ENCODE measurements at regions not wholly inside any gene's neighbourhood (a gene's known extent, or its start where the extent isn't known, plus 50 kb on each side); places are given as distances from the start of the nearest gene placed in this dataset.

DNA sequence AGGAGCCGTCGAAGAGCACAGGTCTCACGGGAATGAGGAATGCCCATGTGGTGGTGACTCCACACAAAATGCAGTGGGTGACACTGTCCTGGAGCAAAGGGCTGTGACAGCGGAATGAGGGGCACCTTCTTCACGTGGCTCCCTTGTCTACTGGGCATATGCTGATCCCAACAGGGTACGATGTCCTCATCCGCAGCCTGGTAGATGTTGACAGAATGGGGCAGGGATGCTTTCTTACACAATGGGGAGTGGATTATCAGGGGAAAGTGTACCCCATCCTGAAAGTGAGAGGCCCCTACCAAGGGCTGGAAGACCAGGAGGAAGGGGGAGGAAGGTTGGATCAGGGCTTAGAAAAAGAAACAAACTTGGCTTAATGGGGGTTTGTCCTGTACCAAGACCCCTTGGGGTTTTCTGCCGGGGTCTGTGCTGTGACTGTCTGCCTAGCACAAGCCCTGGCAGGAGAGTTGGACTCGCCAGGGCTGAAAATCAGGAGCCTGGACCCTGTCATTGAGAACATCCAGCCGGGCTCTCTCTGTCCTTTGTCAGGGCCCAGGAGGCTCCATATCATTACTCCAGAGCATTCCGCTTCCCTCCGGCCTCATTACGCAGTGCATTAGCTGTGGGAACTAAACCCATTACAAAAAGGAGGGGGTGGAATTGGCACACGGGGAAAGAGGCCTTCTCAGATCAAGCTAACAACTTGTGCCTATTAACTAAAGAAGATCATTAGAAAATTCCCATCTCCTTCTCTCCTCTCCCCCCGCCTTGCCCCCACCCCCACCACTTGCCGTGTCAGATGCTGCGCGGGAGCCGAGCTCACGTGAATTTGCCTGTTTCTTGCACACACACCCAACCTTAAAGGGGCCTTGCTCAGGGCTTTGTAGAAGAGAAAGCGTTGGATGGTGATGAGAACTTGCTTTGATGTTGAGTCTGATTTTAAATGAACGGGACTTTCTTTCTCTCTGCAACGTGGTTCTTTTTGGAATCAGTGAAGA is 171.8 kb upstream of the PARP11 start:
- Mint-ChIP-seq H3K27me3 (ENCODE audit: insufficient read depth) (peaks cover 25% of the 10 kb centered on the region), H3K9me3 (peaks cover 24% of the 10 kb centered on the region), H3K4me1 (peaks cover 19% of the 10 kb centered on the region), H3K27ac (no peak overlapping the region), H3K36me3 (ENCODE audit: low read depth) (peaks cover 10% of the 10 kb centered on the region), H3K4me3 (no peak overlapping the region)
- no peaks in the 10 kb centered on the region for H3K4me1 ChIP-seq (ENCODE audit: control insufficient read depth, insufficient read depth, low read length)
- WGBS, 2 experiments (ENCODE audit: insufficient coverage in 1 of 2, insufficient read length in 1 of 2), result 95 to 97% methylated on average over 12 to 23 of the region's 23 CpGs
- no peaks in the 10 kb centered on the region for H3K36me3 ChIP-seq (ENCODE audit: control insufficient read depth, insufficient read depth, low read length)
- no peaks in the 10 kb centered on the region for H3K27me3 ChIP-seq (ENCODE audit: control insufficient read depth, insufficient read depth, low read length, poor library complexity, severe bottlenecking)
- H3K9ac ChIP-seq (ENCODE audit: extremely low read depth, low read length, poor library complexity, severe bottlenecking), result no peak overlapping the region
- DNase-seq, result peak; percentile 44
- no peak overlapping the region for H3K27ac ChIP-seq (ENCODE audit: low read depth, low read length)
- TF ChIP-seq, protein P1, sequence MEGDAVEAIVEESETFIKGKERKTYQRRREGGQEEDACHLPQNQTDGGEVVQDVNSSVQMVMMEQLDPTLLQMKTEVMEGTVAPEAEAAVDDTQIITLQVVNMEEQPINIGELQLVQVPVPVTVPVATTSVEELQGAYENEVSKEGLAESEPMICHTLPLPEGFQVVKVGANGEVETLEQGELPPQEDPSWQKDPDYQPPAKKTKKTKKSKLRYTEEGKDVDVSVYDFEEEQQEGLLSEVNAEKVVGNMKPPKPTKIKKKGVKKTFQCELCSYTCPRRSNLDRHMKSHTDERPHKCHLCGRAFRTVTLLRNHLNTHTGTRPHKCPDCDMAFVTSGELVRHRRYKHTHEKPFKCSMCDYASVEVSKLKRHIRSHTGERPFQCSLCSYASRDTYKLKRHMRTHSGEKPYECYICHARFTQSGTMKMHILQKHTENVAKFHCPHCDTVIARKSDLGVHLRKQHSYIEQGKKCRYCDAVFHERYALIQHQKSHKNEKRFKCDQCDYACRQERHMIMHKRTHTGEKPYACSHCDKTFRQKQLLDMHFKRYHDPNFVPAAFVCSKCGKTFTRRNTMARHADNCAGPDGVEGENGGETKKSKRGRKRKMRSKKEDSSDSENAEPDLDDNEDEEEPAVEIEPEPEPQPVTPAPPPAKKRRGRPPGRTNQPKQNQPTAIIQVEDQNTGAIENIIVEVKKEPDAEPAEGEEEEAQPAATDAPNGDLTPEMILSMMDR (conservative IDR thresholded peaks at IDR 0.05), result no peak
- H3K9me3 ChIP-seq (ENCODE audit: control insufficient read depth, low read length), result peaks cover 19% of the 10 kb centered on the region
- no peak overlapping the region for H3K4me3 ChIP-seq (ENCODE audit: low read length)

DNA sequence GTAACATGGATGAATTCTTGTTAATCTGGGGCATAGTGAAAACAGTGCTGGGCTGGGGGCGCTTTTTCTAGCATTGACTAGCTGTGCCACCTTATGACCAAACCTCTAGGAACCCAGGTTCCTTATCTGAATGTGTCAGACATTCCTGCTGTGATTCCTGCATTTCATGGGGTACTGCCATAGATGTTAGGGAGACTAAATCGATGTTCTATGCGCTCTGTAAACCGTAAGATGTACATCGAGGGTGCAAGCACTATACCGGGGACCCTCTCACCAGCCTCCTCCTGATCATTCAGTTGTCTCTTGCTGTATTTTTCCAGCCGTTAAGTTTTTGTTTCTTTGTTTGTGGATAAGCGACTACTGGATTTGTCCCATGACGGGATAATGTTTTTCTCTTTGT is 170.9 kb upstream of the PARP11 start:
- H3K27me3 ChIP-seq (ENCODE audit: control insufficient read depth, insufficient read depth, low read length, poor library complexity, severe bottlenecking), result no peaks in the 10 kb centered on the region

DNA sequence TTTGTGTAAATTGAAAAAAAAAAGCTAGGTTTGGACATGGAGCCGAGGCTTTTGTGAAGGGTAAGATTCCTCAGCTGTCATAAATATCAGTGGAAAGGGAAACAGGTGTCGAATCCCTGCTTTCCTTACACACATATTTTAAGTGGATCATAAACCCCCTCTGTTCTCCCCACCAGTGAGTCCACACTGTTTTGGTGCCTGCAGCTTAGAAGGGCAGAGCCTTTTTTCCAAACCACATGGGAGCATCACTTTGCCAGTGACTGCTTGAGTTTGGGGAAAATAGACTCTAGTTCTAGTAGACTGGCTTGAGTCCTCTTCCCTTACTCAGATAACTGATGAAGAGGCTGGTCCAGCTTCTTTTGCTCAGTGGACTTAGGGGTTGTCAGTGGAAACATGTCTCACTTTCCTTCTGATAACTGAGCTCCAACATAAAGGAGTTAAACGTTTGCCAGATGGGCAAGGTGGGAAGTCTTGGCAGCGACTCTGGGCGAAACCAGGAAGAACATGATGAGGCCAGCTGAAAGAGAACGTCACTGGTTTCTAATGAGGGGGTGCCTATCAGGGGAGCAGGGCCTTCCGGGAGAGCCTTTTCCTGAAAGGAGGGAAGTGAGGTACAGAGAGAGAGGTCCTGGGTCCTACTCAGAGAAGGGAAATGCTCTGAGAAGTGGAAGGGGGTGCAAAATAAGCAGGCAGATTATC is 168.1 kb upstream of the PARP11 start:
- Histone ChIP-seq H3K4me1 (ENCODE audit: control insufficient read depth, insufficient read depth, low read length) (no peaks in the 10 kb centered on the region), H3K4me3 (ENCODE audit: low read length) (no peak overlapping the region), H3K27ac (ENCODE audit: low read depth, low read length) (no peak overlapping the region), H3K9ac (ENCODE audit: extremely low read depth, low read length, poor library complexity, severe bottlenecking) (no peak overlapping the region), H3K36me3 (ENCODE audit: control insufficient read depth, insufficient read depth, low read length) (no peaks in the 10 kb centered on the region), H3K9me3 (ENCODE audit: control insufficient read depth, low read length) (peaks cover 19% of the 10 kb centered on the region), H3K27me3 (ENCODE audit: control insufficient read depth, insufficient read depth, low read length, poor library complexity, severe bottlenecking) (no peaks in the 10 kb centered on the region)
- Mint-ChIP-seq H3K27ac (no peak overlapping the region), H3K36me3 (ENCODE audit: low read depth) (peaks cover 11% of the 10 kb centered on the region), H3K4me3 (no peak overlapping the region), H3K9me3 (peaks cover 24% of the 10 kb centered on the region), H3K27me3 (ENCODE audit: insufficient read depth) (peaks cover 27% of the 10 kb centered on the region), H3K4me1 (peaks cover 16% of the 10 kb centered on the region)
- TF ChIP-seq, protein P1 (conservative IDR thresholded peaks at IDR 0.05), result no peak
- WGBS, 2 experiments (ENCODE audit: insufficient coverage in 1 of 2, insufficient read length in 1 of 2), result 95 to 96% methylated on average over 5 to 7 of the region's 7 CpGs
- peak; percentile 34 for DNase-seq

More for the DNA sequence above, 170.9 kb upstream of the PARP11 start:
- 94 to 95% methylated on average over 7 to 8 of the region's 9 CpGs for WGBS, 2 experiments (ENCODE audit: insufficient coverage in 1 of 2, insufficient read length in 1 of 2)
- Histone ChIP-seq H3K9me3 (ENCODE audit: control insufficient read depth, low read length) (peaks cover 19% of the 10 kb centered on the region), H3K27ac (ENCODE audit: low read depth, low read length) (no peak overlapping the region), H3K9ac (ENCODE audit: extremely low read depth, low read length, poor library complexity, severe bottlenecking) (no peak overlapping the region), H3K4me1 (ENCODE audit: control insufficient read depth, insufficient read depth, low read length) (no peaks in the 10 kb centered on the region), H3K36me3 (ENCODE audit: control insufficient read depth, insufficient read depth, low read length) (no peaks in the 10 kb centered on the region), H3K4me3 (ENCODE audit: low read length) (peak overlapping the region; percentile 5)
- H3K4me3 Mint-ChIP-seq, result no peak overlapping the region
- peaks cover 10% of the 10 kb centered on the region for H3K36me3 Mint-ChIP-seq (ENCODE audit: low read depth)
- peaks cover 19% of the 10 kb centered on the region for H3K4me1 Mint-ChIP-seq
- TF ChIP-seq, protein P1 (conservative IDR thresholded peaks at IDR 0.05), result no peak
- peaks cover 24% of the 10 kb centered on the region for H3K9me3 Mint-ChIP-seq
- DNase-seq, result peak; percentile 53
- peaks cover 31% of the 10 kb centered on the region for H3K27me3 Mint-ChIP-seq (ENCODE audit: insufficient read depth)
- peak overlapping the region; percentile 54 for H3K27ac Mint-ChIP-seq

Measured in endodermal cell (in vitro differentiated cells).